ENCODE measurements at regions not wholly inside any gene's neighbourhood (a gene's known extent, or its start where the extent isn't known, plus 50 kb on each side); places are given as distances from the start of the nearest gene placed in this dataset.

DNA sequence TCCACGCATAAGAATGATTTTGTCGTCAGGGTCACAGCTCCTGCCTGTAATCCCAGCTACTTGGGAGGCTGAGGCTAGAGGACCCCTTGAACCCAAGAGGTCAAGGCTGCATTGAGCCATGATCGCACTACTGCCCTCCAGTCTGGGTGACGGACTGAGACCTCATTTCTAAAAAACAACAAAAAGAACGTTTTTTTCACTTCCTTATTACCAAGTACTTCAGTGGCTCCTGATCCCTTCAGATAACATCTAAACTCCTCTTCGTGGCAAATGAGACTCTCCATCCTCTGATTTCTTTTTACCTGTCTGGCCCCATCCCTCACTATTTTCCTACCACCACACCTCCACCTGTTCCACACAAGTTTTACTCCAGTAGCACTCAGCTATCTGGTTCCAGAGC, 105.4 kb upstream of the TLK1 start:
- TF ChIP-seq CTCF (IDR thresholded peaks at IDR 0.05) (no peak), SP1 (CRISPR knock-in tag; conservative IDR thresholded peaks at IDR 0.05) (no peak), E2F5 (CRISPR knock-in tag; IDR thresholded peaks at IDR 0.05) (no peak), E2F1 (CRISPR knock-in tag; IDR thresholded peaks at IDR 0.05) (no peak), NFE2L1 (CRISPR knock-in tag; IDR thresholded peaks at IDR 0.05) (no peak)
